HEK293T (cell line): ENCODE measurements at regions not wholly inside any gene's neighbourhood (a gene's known extent, or its start where the extent isn't known, plus 50 kb on each side); places are given as distances from the start of the nearest gene placed in this dataset.

Experiments
- ARNT ChIP-seq: fragments of 450-650 bp; IDR thresholded peaks from 2 replicates; pipeline ENCODE4 v1.6.1; 2017; ENCODE audit warnings: mild to moderate bottlenecking
- ELF4 ChIP-seq: fragments of 450-650 bp; IDR thresholded peaks from 2 replicates; pipeline ENCODE4 v1.6.1; 2017; ENCODE audit warnings: antibody characterized with exemption
- NFRKB ChIP-seq: fragments of 450-650 bp; IDR thresholded peaks from 2 replicates; pipeline ENCODE4 v1.6.1; 2016; ENCODE audit warnings: mild to moderate bottlenecking, moderate library complexity
- SP1 ChIP-seq: fragments of 450-650 bp; IDR thresholded peaks from 2 replicates; pipeline ENCODE4 v1.6.1; 2017
- SUZ12 ChIP-seq: fragments of 450-650 bp; IDR thresholded peaks from 2 replicates; pipeline ENCODE4 v1.6.1; 2016; ENCODE audit warnings: mild to moderate bottlenecking
- TARDBP ChIP-seq: fragments of 450-650 bp; IDR thresholded peaks from 2 replicates; pipeline ENCODE4 v1.6.1; 2016
- ZNF384 ChIP-seq: fragments of 450-650 bp; IDR thresholded peaks from 2 replicates; pipeline ENCODE4 v1.6.1; 2016

DNA sequence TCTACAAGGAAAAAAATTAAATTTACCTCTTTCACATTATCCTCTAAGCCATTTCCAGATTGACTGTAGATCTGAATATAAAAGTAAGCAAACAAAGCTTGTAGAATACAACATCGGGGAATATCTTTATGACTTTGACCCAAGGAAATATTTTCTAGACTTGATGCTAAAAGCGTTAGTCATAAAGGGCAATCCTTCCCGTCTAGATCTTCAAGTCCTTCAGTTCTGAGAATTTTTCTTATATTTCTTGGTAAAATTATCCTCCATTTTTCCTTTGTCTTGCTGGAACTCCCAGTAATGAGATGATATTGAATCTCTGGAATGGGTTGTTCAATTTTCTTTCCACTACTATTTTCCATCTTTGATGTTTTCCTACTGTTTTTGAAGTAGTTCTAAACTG is 77.8 kb upstream of the ZNF184 start:
- TF ChIP-seq ARNT, result no peak
- no peak for TF ChIP-seq SUZ12
- TF ChIP-seq SP1, result no peak
- TF ChIP-seq ELF4, result no peak
- TF ChIP-seq TARDBP, result no peak
- TF ChIP-seq NFRKB, result no peak
- TF ChIP-seq ZNF384, result no peak
